NCI-H187 (cell line): ENCODE measurements at regions not wholly inside any gene's neighbourhood (a gene's known extent, or its start where the extent isn't known, plus 50 kb on each side); places are given as distances from the start of the nearest gene placed in this dataset.
"Not testable (repeated sequence)": the region's sequence is repeated elsewhere in the genome, so short reads cannot be mapped to it uniquely, and the experiment has no call there.

Source experiments
- DNase-seq, 2 experiments: peaks; one replicate each; lab custom pipeline; 2025; lab: John Stamatoyannopoulos, UW

DNA sequence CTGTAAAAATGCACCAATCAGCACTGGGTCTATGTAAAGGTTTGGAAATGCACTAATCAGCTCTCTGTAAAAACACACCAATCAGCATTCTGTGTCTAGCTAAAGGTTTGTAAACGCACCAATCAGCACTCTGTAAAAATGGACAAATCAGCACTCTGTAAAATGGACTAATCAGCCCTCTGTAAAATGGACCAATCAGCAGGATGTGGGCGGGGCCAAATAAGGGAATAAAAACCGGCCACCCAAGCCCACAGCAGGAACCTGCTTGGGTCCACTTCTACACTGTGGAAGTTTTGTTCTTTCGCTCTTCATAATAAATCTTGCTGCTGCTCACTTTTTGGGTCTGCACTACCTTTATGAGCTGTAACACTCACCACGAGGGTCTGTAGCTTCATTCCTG, 101.0 kb downstream of the SMC2 start:
- DNase-seq: not testable (repeated sequence)

- no peak for DNase-seq
Measured at GRCh38 chr9:104200456-104200994, 106.4 kb downstream of the SMC2 start.

DNA sequence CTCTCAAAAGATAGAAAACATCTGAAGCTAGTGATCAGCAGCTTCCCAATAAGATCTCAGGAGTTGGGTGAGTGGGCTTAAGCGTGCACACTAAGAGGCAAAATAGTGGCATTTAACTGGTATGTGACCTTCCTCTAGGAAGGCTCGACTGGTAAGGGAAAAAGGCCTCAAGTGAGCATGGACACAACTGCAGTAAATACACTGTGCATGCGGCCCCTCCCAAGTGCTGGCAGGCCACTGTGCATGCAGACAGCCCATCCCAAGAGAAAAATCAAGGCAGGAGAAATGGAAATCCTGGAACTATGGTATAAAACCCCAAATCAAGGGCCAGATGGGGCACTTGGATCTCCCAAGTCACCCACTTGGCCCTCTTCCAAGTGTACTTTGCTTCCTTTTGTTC, 112.7 kb downstream of the SMC2 start:
- DNase-seq: no peak

DNA sequence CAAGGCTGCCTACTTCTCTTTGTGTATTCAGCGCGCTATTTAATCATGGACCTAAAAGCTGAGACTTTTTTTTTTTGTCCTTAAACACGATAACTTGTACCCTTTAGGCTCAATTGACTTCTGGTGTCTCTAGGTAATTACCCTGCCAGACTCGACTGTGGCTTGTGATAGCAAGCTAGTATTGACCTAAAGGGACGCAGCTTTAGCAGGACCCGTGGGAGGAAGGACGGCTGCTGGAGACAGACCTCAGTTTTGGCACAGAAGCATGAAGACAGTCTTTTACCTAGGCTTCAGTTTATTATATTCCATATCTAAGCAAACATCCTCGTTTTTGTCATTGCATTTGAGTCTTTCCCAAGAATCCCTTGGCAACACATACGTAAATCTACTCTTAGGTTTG, 115.3 kb downstream of the SMC2 start:
- no peak for DNase-seq

DNA sequence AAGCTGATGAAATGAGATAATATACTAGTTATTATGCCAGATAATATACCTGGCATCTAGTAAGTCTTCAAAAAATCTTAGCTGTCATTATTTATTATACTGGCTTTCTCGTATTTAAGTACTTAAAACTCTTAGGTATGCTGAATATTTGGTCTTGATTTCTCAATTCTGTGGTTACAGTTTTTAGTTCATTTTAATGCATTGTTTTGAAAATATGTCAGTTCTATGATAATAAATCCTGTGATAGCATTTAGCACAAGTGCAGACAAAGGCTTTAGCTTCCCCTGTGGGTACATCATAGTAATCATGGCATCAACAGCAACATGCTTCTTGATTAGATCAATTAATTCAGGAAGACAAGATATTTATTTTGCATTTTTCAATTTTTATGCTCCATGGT, 133.0 kb downstream of the SMC2 start:
- DNase-seq: no peak

DNA sequence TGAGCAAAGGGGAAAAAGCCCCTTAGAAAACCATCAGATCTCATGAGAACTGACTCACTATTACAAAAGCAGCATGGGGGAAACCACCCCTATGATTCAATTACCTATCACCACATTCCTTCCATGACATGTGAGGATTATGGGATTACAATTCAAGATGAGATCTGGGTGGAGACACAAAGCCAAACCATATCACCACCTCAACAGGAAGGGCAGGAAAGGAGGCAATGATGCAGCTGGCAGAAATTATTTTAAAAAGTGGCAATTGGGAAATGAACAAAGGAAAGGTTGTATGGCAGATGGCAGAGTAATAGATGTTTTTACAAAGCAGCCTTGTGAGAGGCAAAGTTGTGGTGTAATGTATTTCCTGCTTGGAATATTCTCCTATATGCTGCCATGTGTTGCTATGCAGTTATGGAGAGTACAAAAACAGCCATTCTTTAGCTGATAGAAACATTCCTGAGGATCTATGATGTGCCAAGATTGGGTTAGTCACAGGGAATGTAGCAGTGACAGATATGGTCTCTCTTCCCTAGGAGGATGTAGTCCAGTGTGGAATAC, 138.8 kb downstream of the SMC2 start:
- no peak for DNase-seq

DNA sequence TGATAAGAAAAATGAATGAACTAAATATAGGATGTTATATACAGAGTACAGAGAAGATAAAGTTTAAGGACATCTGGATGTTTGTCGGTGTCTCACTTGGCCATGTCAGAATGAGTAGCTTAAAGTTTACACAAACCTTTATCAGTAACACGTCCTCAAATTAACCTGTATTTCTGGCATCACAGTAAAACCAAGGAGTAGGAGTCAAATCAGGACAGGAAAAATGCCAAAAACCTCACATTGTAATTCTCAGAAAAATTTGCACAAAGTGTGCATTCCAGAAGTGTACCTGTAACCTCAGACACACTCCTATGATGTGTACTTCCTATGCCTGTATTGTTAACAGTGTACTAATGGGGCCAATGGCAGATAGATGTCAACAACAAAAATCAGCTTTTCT, 139.3 kb downstream of the SMC2 start:
- no peak for DNase-seq

DNA sequence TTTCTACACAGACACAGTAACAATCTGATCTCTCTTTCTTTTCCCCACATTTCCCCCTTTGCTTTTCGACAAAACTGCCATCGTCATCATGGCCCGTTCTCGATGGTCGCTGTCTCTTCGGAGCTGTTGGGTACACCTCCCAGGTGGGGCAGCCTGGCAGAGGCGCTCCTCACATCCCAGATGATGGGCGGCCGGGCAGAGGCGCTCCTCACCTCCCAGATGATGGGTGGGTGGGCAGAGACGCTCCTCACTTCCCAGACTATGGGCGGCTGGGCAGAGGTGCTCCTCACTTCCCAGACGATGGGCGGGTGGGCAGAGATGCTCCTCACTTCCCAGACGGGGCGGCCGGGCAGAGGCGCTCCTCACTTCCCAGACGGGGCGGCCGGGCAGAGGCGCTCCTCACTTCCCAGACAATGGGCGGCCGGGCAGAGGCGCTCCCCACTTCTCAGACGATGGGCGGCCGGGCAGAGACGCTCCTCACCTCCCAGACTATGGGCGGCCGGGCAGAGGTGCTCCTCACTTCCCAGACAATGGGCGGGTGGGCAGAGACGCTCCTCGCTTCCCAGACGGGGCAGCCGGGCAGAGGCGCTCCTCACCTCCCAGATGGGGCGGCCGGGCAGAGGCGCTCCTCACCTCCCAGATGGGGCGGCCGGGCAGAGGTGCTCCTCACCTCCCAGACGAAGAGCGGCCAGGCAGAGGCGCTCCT, 140.7 kb downstream of the SMC2 start:
- DNase-seq: not testable (repeated sequence)

GRCh38 chr9:104235347-104236120, 141.4 kb downstream of the SMC2 start:
- not testable (repeated sequence) for DNase-seq

- no peak for DNase-seq
Measured at GRCh38 chr9:104238668-104239067, 144.6 kb downstream of the SMC2 start.

- no peak for DNase-seq
Measured at GRCh38 chr9:104240890-104241289, 146.8 kb downstream of the SMC2 start.

GRCh38 chr9:104245925-104246324, 151.8 kb downstream of the SMC2 start:
- DNase-seq: no peak

DNA sequence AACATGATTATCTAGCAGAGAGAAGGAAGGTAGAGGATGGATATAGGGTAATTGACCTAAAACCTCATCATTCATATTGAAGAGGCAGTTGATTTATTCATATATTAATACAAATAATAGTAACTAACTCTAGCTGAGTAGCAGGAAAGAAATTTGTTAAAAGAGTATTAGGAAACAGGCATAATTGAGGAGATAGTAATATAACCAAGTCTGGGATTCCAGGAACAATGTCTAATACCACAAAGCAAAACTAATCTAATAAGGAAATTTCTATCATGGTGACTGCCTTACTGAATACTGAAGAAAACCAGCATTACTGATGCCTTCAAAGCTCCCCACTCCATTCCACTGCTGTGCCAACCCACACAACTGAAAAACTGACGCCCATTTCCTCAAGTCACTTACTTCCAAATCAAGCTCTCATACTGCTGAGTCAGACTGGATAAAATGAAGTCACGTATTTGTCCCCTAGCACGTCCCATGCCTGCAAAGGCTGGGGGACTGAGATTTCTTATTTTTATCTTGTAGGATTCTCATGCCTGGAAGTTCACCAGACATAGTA, 153.9 kb downstream of the SMC2 start:
- DNase-seq: no peak

GRCh38 chr9:104256031-104256695, 162.1 kb downstream of the SMC2 start:
- no peak for DNase-seq

- DNase-seq: no peak
Measured at GRCh38 chr9:104256696-104257062, 162.6 kb downstream of the SMC2 start.

DNA sequence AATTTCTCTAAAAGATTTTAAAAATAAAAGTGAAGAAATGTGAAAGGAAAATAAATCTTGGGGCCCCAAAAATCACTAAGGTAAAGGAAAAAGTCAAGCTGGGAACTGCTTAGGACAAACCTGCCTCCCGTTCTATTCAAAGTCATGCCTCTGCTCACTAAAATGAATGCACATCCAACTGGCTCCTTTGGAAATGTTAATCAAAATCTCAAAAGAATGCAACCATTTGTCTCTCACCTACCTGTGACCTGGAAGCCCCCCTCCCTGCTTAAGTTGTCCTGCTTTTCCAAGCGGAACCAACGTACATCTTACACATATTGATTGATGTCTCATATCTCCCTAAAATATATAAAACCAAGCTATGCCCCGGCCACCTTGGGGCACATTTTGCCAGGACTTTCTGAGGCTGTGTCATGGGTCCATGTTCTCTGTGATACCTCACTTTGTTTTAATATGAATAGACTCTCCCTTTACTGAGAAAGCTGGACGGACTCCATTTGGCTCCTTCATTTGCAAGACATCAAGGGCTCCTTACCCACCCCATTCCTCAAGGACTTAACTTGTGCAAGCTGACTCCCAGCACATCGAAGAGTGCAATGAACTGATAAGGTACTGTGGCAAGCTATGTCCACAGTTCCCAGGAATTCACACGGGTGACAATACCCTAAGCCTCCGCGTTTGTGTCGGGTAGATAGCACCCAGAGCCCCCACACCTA, 164.3 kb downstream of the SMC2 start:
- DNase-seq: no peak

DNA sequence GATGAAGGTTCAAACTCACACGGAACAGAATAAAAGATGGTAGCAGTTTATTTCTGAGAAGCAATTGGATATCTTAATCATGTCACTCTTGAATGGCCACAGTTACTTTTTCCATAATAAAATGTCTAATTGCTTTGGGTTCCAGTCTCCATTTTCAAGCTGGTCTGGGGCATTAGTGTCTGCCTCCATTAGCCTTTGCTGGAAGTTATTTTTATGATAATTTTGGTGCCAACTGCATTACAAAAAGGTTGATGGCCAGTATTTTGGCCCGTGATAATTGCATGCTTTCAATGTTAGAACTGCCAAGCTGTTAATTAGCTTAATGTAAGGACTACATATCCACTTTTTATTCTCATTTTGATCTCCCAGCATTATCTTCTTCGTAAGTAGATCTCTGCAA, 165.9 kb downstream of the SMC2 start:
- no peak for DNase-seq

GRCh38 chr9:104263942-104264341, 169.8 kb downstream of the SMC2 start:
- no peak for DNase-seq

GRCh38 chr9:104264431-104264830, 170.3 kb downstream of the SMC2 start:
- no peak for DNase-seq

DNA sequence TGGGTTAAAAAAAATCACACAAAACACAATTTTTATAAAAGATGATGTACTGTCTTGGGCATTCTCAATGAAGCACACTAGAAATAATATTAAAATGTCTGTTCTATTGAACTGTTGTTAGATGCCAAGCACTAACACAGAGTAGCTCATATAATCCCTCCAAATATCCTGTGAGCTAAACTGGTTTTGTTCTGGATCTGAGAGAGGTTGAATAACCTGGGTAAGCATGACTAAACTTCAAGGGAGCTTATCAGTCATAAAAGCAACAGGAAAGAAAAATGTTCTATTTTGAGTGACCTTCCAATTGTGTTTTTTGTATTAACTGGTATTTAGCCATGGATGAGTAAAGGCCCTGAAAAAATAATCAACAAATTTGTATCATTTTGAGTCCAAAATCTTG, 175.3 kb downstream of the SMC2 start:
- no peak for DNase-seq
